A549 (cell line): ENCODE measurements at regions not wholly inside any gene's neighbourhood (a gene's known extent, or its start where the extent isn't known, plus 50 kb on each side); places are given as distances from the start of the nearest gene placed in this dataset.

Experiments used
- ATAC-seq, 2 experiments: fragments of 200-7000 bp in 1 of 2; fragments of >200 bp in 1 of 2; cut with Nextera tagmentation in 1 of 2; cut with Tn5 transposase in 1 of 2; 3 replicates each; pipeline versions ENCODE4 v1.8.0 to v1.9.1; 2018 to 2020; ENCODE audit warnings: mild to moderate bottlenecking in 1 of 2, moderate library complexity in 1 of 2
- CTCF ChIA-PET: fragments of 300-600 bp; sonication (Branson Sonifier 250); formaldehyde crosslinking; extraction: SDS; loops from one replicate; lab custom pipeline; 2021; ENCODE audit warnings: antibody characterized with exemption, inconsistent platforms; lab: Yijun Ruan, JAX
- POLR2A ChIA-PET: fragments of 350-600 bp; formaldehyde crosslinking; extraction: SDS; loops from one replicate; lab custom pipeline; 2021; ENCODE audit warnings: antibody characterized with exemption, inconsistent platforms; lab: Yijun Ruan, JAX
- DNase-seq, 2 experiments: peaks; one replicate each; pipeline versions ENCODE4 v3.0.0 to v3.0.0-alpha.2; 2011 to 2016; ENCODE audit warnings: low read depth in 1 of 2, low spot score in 1 of 2
- FAIRE-seq: peaks from 2 replicates; lab custom pipeline; 2011; peaks lifted over from hg19 to GRCh38; lab: Jason Lieb, UNC
- H3K27ac ChIP-seq, 2 experiments: fragments of >200 bp; sonication (Bioruptor Twin); formaldehyde crosslinking; 3 replicates each; pipeline ENCODE4 v1.5.1; 2016 to 2017
- H3K4me1 ChIP-seq: fragments of >200 bp; sonication (Bioruptor Twin); formaldehyde crosslinking; 3 replicates; pipeline ENCODE4 v1.6.1; 2016
- H3K4me2 ChIP-seq: fragments of >200 bp; sonication (Bioruptor Twin); formaldehyde crosslinking; 3 replicates; pipeline ENCODE4 v1.6.1; 2016
- H3K4me3 ChIP-seq: fragments of >200 bp; sonication (Bioruptor Twin); formaldehyde crosslinking; 3 replicates; pipeline ENCODE4 v1.5.1; 2016
- H3K9me3 ChIP-seq: fragments of >200 bp; sonication (Bioruptor Twin); formaldehyde crosslinking; 3 replicates; pipeline ENCODE4 v1.6.1; 2016
- CEBPB ChIP-seq, 2 experiments: fragments of >200 bp in 1 of 2; sonication (Bioruptor Twin) in 1 of 2; formaldehyde crosslinking in 1 of 2; IDR thresholded peaks; 2 replicates each; pipeline ENCODE4 v1.6.1; 2012 to 2016
- CTCF ChIP-seq: fragments of >200 bp; sonication (Bioruptor Twin); formaldehyde crosslinking; IDR thresholded peaks from 3 replicates; pipeline ENCODE4 v1.5.1; 2016
- FOSL2 ChIP-seq, 2 experiments: fragments of 450-650 bp in 1 of 2; fragments of >200 bp in 1 of 2; sonication (Bioruptor Twin) in 1 of 2; formaldehyde crosslinking; IDR thresholded peaks; 2 replicates each; pipeline versions ENCODE4 v1.5.0 to v1.6.1; 2016 to 2020; ENCODE audit warnings: mild to moderate bottlenecking in 1 of 2, moderate library complexity in 1 of 2
- FOXS1 ChIP-seq: fragments of 250-450 bp; sonication (Bioruptor Pico); IDR thresholded peaks from 2 replicates; pipeline ENCODE4 v1.5.0; 2020; ENCODE audit warnings: mild to moderate bottlenecking, moderate library complexity
- HOXB13 ChIP-seq: fragments of 250-450 bp; sonication (Bioruptor Pico); IDR thresholded peaks from 2 replicates; pipeline ENCODE4 v1.5.0; 2020; ENCODE audit warnings: low read depth, mild to moderate bottlenecking, moderate library complexity
- JUN ChIP-seq, 2 experiments: fragments of >200 bp; sonication (Bioruptor Twin); formaldehyde crosslinking; IDR thresholded peaks; 2 replicates in 1 of 2; 3 replicates in 1 of 2; pipeline ENCODE4 v1.6.1; 2016 to 2017
- MAFK ChIP-seq: fragments of 450-650 bp; IDR thresholded peaks from 2 replicates; pipeline ENCODE4 v1.6.1; 2014; ENCODE audit not compliant: partially characterized antibody
- MYC ChIP-seq: IDR thresholded peaks from 2 replicates; pipeline ENCODE4 v1.6.1; 2012; ENCODE audit warnings: mild to moderate bottlenecking, inconsistent platforms, low read length, improper control_type of control experiment, borderline replicate concordance
- PHF8 ChIP-seq: fragments of 200-600 bp; sonication (generic); IDR thresholded peaks from 2 replicates; pipeline ENCODE4 v1.6.1; 2016; ENCODE audit warnings: low read depth, mild to moderate bottlenecking, antibody characterized with exemption, moderate library complexity, borderline replicate concordance
- POLR2A ChIP-seq: IDR thresholded peaks from 2 replicates; pipeline ENCODE4 v1.6.1; 2012; ENCODE audit warnings: mild to moderate bottlenecking, low read length
- RARB ChIP-seq: fragments of 250-450 bp; sonication (Bioruptor Pico); IDR thresholded peaks from 2 replicates; pipeline ENCODE4 v1.8.0; 2021; ENCODE audit warnings: mild to moderate bottlenecking, moderate library complexity
- SREBF2 ChIP-seq: fragments of 450-650 bp; IDR thresholded peaks from 2 replicates; pipeline ENCODE4 v1.6.1; 2014; ENCODE audit warnings: mild to moderate bottlenecking, moderate library complexity
- TP53 ChIP-seq: fragments of 250-450 bp; sonication (Bioruptor Pico); IDR thresholded peaks from 2 replicates; pipeline ENCODE4 v1.5.0; 2021; ENCODE audit warnings: mild to moderate bottlenecking, moderate library complexity
- USF2 ChIP-seq: fragments of 450-650 bp; IDR thresholded peaks from 2 replicates; pipeline ENCODE4 v1.6.1; 2014; ENCODE audit warnings: antibody characterized with exemption
- WGBS: methylation state at CpG from one replicate; pipeline ENCODE4 v1.1.6; 2017; ENCODE audit errors: missing lambda C conversion rate; 5-methylcytosine and 5-hydroxymethylcytosine counted together
- TF ChIP-seq, protein P1 (sequence below): IDR thresholded peaks from 2 replicates; pipeline ENCODE4 v1.6.1; 2012; ENCODE audit warnings: low read depth, borderline replicate concordance
- TF ChIP-seq, protein P2 (sequence below): fragments of 200-600 bp; sonication (generic); IDR thresholded peaks from 2 replicates; pipeline ENCODE4 v1.6.1; 2016; ENCODE audit warnings: antibody characterized with exemption, mild to moderate bottlenecking, moderate library complexity
- TF ChIP-seq, protein P3 (sequence below): fragments of >200 bp; sonication (Bioruptor Twin); formaldehyde crosslinking; IDR thresholded peaks from 3 replicates; pipeline ENCODE4 v1.6.1; 2016
- TF ChIP-seq, protein P4 (sequence below): IDR thresholded peaks from 2 replicates; pipeline ENCODE4 v1.6.1; 2012

DNA sequence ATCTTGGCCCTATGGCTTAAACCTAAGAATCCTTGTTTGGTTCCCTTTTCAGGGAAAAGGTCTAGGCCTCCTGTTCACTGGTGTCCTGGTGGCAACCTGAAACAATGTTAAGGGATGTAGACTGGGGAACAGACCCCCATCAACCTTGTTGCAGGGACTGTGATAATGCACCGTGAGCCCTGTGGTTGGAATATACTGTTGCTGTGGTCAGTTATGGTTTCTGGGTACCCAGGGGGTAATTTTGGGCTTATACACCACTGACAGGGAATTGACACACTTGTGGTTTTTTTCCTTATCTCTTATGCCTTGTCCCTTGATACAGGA, 64.0 kb upstream of the WDR1 start (continued):
- TF ChIP-seq MAFK (no peak), CTCF (no peak)
- TF ChIP-seq, all 56 proteins: peak for 0

GRCh38 chr4:10179957-10180602, 63.5 kb upstream of the WDR1 start:
- no peak for ATAC-seq
- no peaks in the 10 kb centered on the region for H3K4me1 ChIP-seq

GRCh38 chr4:10178763-10179162, 62.2 kb upstream of the WDR1 start:
- DNase-seq, result no peak
- H3K4me3 ChIP-seq, result no peak overlapping the region
- CTCF ChIA-PET, result interaction anchor here (1.3 to 1.4 kb wide), 2 partner anchors 10 to 21 kb away, joined by 3 to 7 read pairs; no protein-coding TSS in a partner anchor
- 22% methylated on average over 4 of the region's 5 CpGs for WGBS
- H3K4me2 ChIP-seq, result no peak overlapping the region
- no peak for ATAC-seq
- FAIRE-seq, result no peak
- POLR2A ChIA-PET, result no interaction called here
- TF ChIP-seq, protein P1, sequence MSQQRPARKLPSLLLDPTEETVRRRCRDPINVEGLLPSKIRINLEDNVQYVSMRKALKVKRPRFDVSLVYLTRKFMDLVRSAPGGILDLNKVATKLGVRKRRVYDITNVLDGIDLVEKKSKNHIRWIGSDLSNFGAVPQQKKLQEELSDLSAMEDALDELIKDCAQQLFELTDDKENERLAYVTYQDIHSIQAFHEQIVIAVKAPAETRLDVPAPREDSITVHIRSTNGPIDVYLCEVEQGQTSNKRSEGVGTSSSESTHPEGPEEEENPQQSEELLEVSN, result no peak
- TF ChIP-seq, all 56 proteins: peak for 0
- no peaks in the 10 kb centered on the region for H3K9me3 ChIP-seq
- H3K4me1 ChIP-seq, result no peaks in the 10 kb centered on the region
- no peak overlapping the region for H3K27ac ChIP-seq

More at GRCh38 chr4:10179957-10180602, 63.5 kb upstream of the WDR1 start:
- WGBS, result 7% methylated on average over 4 of the region's 4 CpGs
- TF ChIP-seq FOSL2 (IDR thresholded peaks at IDR 0.05) (no peak), FOSL2 (CRISPR knock-in tag; IDR thresholded peaks at IDR 0.05) (no peak), MYC (no peak), JUN (IDR thresholded peaks at IDR 0.05) (no peak), CTCF (no peak), RARB (CRISPR knock-in tag) (no peak), USF2 (no peak), TP53 (CRISPR knock-in tag) (no peak), POLR2A (no peak)
- TF ChIP-seq, protein P1, result no peak
- TF ChIP-seq, all 56 proteins: peak for 0
- CTCF ChIA-PET, result interaction anchor here (1.4 kb wide), 1 partner anchor 11 kb away, joined by 3 read pairs; no protein-coding TSS in a partner anchor
- FAIRE-seq (no peak), DNase-seq (no peak)
- POLR2A ChIA-PET, result no interaction called here
- no peak overlapping the region for H3K4me2 ChIP-seq
- H3K27ac ChIP-seq, result no peak overlapping the region
- H3K9me3 ChIP-seq, result no peaks in the 10 kb centered on the region
- H3K4me3 ChIP-seq, result no peak overlapping the region

- H3K9me3 ChIP-seq, result no peaks in the 10 kb centered on the region
- no peak overlapping the region for H3K4me3 ChIP-seq
- no peak for FAIRE-seq
- no peak for ATAC-seq
- H3K27ac ChIP-seq, result no peak overlapping the region
- WGBS, result 12% methylated on average over 7 of the region's 7 CpGs
- ChIA-PET POLR2A (no interaction called here), CTCF (interaction anchor here (1.3 kb wide), 1 partner anchor 16 kb away, joined by 5 read pairs; no protein-coding TSS in a partner anchor)
- DNase-seq, result no peak
- H3K4me2 ChIP-seq, result no peak overlapping the region
- H3K4me1 ChIP-seq, result no peaks in the 10 kb centered on the region
- TF ChIP-seq CEBPB (IDR thresholded peaks at IDR 0.05) (no peak), PHF8 (no peak), FOXS1 (CRISPR knock-in tag) (no peak), HOXB13 (CRISPR knock-in tag) (no peak), SREBF2 (no peak), JUN (IDR thresholded peaks at IDR 0.05) (no peak)
- TF ChIP-seq, protein P2, sequence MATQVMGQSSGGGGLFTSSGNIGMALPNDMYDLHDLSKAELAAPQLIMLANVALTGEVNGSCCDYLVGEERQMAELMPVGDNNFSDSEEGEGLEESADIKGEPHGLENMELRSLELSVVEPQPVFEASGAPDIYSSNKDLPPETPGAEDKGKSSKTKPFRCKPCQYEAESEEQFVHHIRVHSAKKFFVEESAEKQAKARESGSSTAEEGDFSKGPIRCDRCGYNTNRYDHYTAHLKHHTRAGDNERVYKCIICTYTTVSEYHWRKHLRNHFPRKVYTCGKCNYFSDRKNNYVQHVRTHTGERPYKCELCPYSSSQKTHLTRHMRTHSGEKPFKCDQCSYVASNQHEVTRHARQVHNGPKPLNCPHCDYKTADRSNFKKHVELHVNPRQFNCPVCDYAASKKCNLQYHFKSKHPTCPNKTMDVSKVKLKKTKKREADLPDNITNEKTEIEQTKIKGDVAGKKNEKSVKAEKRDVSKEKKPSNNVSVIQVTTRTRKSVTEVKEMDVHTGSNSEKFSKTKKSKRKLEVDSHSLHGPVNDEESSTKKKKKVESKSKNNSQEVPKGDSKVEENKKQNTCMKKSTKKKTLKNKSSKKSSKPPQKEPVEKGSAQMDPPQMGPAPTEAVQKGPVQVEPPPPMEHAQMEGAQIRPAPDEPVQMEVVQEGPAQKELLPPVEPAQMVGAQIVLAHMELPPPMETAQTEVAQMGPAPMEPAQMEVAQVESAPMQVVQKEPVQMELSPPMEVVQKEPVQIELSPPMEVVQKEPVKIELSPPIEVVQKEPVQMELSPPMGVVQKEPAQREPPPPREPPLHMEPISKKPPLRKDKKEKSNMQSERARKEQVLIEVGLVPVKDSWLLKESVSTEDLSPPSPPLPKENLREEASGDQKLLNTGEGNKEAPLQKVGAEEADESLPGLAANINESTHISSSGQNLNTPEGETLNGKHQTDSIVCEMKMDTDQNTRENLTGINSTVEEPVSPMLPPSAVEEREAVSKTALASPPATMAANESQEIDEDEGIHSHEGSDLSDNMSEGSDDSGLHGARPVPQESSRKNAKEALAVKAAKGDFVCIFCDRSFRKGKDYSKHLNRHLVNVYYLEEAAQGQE, result no peak
- TF ChIP-seq, protein P3, sequence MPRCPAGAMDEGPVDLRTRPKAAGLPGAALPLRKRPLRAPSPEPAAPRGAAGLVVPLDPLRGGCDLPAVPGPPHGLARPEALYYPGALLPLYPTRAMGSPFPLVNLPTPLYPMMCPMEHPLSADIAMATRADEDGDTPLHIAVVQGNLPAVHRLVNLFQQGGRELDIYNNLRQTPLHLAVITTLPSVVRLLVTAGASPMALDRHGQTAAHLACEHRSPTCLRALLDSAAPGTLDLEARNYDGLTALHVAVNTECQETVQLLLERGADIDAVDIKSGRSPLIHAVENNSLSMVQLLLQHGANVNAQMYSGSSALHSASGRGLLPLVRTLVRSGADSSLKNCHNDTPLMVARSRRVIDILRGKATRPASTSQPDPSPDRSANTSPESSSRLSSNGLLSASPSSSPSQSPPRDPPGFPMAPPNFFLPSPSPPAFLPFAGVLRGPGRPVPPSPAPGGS, result no peak
- TF ChIP-seq, protein P4, sequence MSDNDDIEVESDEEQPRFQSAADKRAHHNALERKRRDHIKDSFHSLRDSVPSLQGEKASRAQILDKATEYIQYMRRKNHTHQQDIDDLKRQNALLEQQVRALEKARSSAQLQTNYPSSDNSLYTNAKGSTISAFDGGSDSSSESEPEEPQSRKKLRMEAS, result no peak
Observed at GRCh38 chr4:10175626-10176025, 59.0 kb upstream of the WDR1 start.
